WTC11 (cell line): ENCODE measurements at regions not wholly inside any gene's neighbourhood (a gene's known extent, or its start where the extent isn't known, plus 50 kb on each side); places are given as distances from the start of the nearest gene placed in this dataset.

Source experiments
- ATAC-seq: fragments of 200-7000 bp; cut with Tn5 transposase; 2 replicates; pipeline ENCODE4 v1.10.0; 2021; ENCODE audit warnings: mild to moderate bottlenecking, moderate library complexity
- CTCF ChIA-PET: fragments of 300-600 bp; sonication (Branson Sonifier 250); formaldehyde crosslinking; loops from one replicate; lab custom pipeline; 2021; ENCODE audit warnings: antibody characterized with exemption; lab: Charles Lee
- POLR2A ChIA-PET: fragments of 350-600 bp; sonication (Branson Sonifier 250); formaldehyde crosslinking; loops from one replicate; lab custom pipeline; 2021; ENCODE audit warnings: antibody characterized with exemption; lab: Charles Lee
- DNase-seq: peaks from one replicate; pipeline ENCODE4 v3.0.0; 2021; ENCODE audit warnings: low spot score
- H3K27ac Mint-ChIP-seq: 2 replicates; pipeline ENCODE4 v1.8.0; 2021; ENCODE audit warnings: mixed read lengths
- H3K27me3 Mint-ChIP-seq: 2 replicates; pipeline ENCODE4 v1.8.0; 2021; ENCODE audit warnings: low read depth, mild to moderate bottlenecking, moderate library complexity, mixed read lengths
- H3K36me3 Mint-ChIP-seq: 2 replicates; pipeline ENCODE4 v1.8.0; 2021; ENCODE audit warnings: mixed read lengths
- H3K4me1 Mint-ChIP-seq: 2 replicates; pipeline ENCODE4 v1.8.0; 2022; ENCODE audit warnings: mixed read lengths
- H3K4me3 Mint-ChIP-seq: 2 replicates; pipeline ENCODE4 v1.8.0; 2021; ENCODE audit warnings: mild to moderate bottlenecking, moderate library complexity, mixed read lengths
- H3K9me3 Mint-ChIP-seq: 2 replicates; pipeline ENCODE4 v1.8.0; 2021; ENCODE audit warnings: mixed read lengths
- ETV6 ChIP-seq: sonication (generic); formaldehyde crosslinking; IDR thresholded peaks from 2 replicates; pipeline ENCODE4 v1.8.1; 2022; ENCODE audit warnings: mild to moderate bottlenecking, missing genetic modification reagents
- FOXJ3 ChIP-seq: sonication (generic); formaldehyde crosslinking; IDR thresholded peaks from 2 replicates; pipeline ENCODE4 v1.9.0; 2021; ENCODE audit warnings: missing genetic modification reagents, mild to moderate bottlenecking, borderline replicate concordance
- FOXP1 ChIP-seq: sonication (generic); formaldehyde crosslinking; IDR thresholded peaks from 2 replicates; pipeline ENCODE4 v1.8.0; 2022; ENCODE audit warnings: missing genetic modification reagents, mild to moderate bottlenecking, moderate library complexity, borderline replicate concordance
- KAT7 ChIP-seq: sonication (generic); formaldehyde crosslinking; IDR thresholded peaks from 2 replicates; pipeline ENCODE4 v1.8.1; 2023; ENCODE audit warnings: missing genetic modification reagents, mild to moderate bottlenecking, borderline replicate concordance
- MXD4 ChIP-seq: fragments of 250-450 bp; sonication (Bioruptor Pico); IDR thresholded peaks from 2 replicates; pipeline ENCODE4 v1.8.0; 2021; ENCODE audit warnings: mild to moderate bottlenecking, moderate library complexity, borderline replicate concordance
- NFATC4 ChIP-seq: fragments of 250-450 bp; sonication (Bioruptor Pico); IDR thresholded peaks from 2 replicates; pipeline ENCODE4 v1.9.0; 2021; ENCODE audit warnings: mild to moderate bottlenecking
- NFYB ChIP-seq: sonication (generic); formaldehyde crosslinking; conservative IDR thresholded peaks from 2 replicates; pipeline ENCODE4 v1.8.0; 2022; ENCODE audit warnings: low read depth, missing genetic modification reagents
- PRRX2 ChIP-seq: fragments of 250-450 bp; sonication (Bioruptor Pico); IDR thresholded peaks from 2 replicates; pipeline ENCODE4 v1.8.0; 2021; ENCODE audit warnings: mild to moderate bottlenecking
- RELA ChIP-seq: sonication (generic); formaldehyde crosslinking; IDR thresholded peaks from 2 replicates; pipeline ENCODE4 v1.8.1; 2022; ENCODE audit warnings: missing genetic modification reagents, mild to moderate bottlenecking, borderline replicate concordance
- SMAD3 ChIP-seq: sonication (generic); formaldehyde crosslinking; IDR thresholded peaks from 2 replicates; pipeline ENCODE4 v1.8.0; 2022; ENCODE audit warnings: missing genetic modification reagents, mild to moderate bottlenecking, borderline replicate concordance
- SP1 ChIP-seq: sonication (generic); formaldehyde crosslinking; conservative IDR thresholded peaks from 2 replicates; pipeline ENCODE4 v1.8.1; 2022; ENCODE audit warnings: missing genetic modification reagents
- ZBTB21 ChIP-seq: sonication (generic); formaldehyde crosslinking; IDR thresholded peaks from 2 replicates; pipeline ENCODE4 v1.8.1; 2023; ENCODE audit warnings: mild to moderate bottlenecking, missing genetic modification reagents, borderline replicate concordance
- ZNF232 ChIP-seq: sonication (generic); formaldehyde crosslinking; IDR thresholded peaks from 2 replicates; pipeline ENCODE4 v1.8.0; 2022; ENCODE audit warnings: mild to moderate bottlenecking, missing genetic modification reagents
- ZNF396 ChIP-seq: fragments of 250-450 bp; sonication (Bioruptor Pico); IDR thresholded peaks from 2 replicates; pipeline ENCODE4 v1.8.0; 2021; ENCODE audit warnings: mild to moderate bottlenecking, moderate library complexity, borderline replicate concordance
- ZNF671 ChIP-seq: fragments of 250-450 bp; sonication (Bioruptor Pico); IDR thresholded peaks from 2 replicates; pipeline ENCODE4 v1.8.0; 2021; ENCODE audit warnings: mild to moderate bottlenecking
- TF ChIP-seq, protein P1 (sequence below): fragments of 250-450 bp; sonication (Bioruptor Pico); IDR thresholded peaks from 2 replicates; pipeline ENCODE4 v2.1.2; 2022; ENCODE audit warnings: mild to moderate bottlenecking, moderate library complexity
- TF ChIP-seq, protein P2 (sequence below): fragments of 250-450 bp; sonication (Bioruptor Pico); IDR thresholded peaks from 2 replicates; pipeline ENCODE4 v1.9.0; 2021; ENCODE audit warnings: mild to moderate bottlenecking, borderline replicate concordance
- TF ChIP-seq, protein P3 (sequence below): sonication (generic); formaldehyde crosslinking; IDR thresholded peaks from 2 replicates; pipeline ENCODE4 v1.8.1; 2022; ENCODE audit warnings: missing genetic modification reagents, borderline replicate concordance
- TF ChIP-seq, protein P4 (sequence below): sonication (generic); formaldehyde crosslinking; IDR thresholded peaks from 2 replicates; pipeline ENCODE4 v1.8.1; 2022; ENCODE audit warnings: low read depth, missing genetic modification reagents, borderline replicate concordance
- TF ChIP-seq, protein P5 (sequence below): sonication (generic); formaldehyde crosslinking; IDR thresholded peaks from 2 replicates; pipeline ENCODE4 v1.8.0; 2022; ENCODE audit warnings: missing genetic modification reagents

DNA sequence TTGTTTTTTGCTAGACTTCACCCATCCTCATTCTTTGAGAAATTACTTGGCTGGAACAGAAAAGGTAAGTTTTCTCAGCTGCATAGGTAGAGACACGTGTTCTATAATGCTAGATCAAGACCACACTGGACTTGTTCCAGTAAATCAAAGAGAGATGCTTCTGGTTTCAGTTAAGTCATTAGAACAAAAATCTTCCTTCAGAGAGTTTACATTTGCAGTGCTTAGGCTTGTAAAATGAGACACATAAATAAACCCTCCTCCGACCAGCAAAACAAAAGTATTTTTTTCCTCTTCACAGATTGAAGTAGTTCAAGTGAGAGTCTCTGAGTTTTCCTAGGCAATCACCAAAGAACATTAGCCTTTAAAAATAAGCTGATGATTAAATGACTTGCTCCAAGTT, 87.3 kb upstream of the PROK2 start:
- peaks cover 13% of the 10 kb centered on the region for H3K9me3 Mint-ChIP-seq
- TF ChIP-seq ETV6 (CRISPR knock-in tag) (no peak), SP1 (no peak), FOXJ3 (CRISPR knock-in tag) (no peak), NFATC4 (CRISPR knock-in tag) (no peak), ZNF232 (CRISPR knock-in tag) (no peak)
- TF ChIP-seq, protein P1, sequence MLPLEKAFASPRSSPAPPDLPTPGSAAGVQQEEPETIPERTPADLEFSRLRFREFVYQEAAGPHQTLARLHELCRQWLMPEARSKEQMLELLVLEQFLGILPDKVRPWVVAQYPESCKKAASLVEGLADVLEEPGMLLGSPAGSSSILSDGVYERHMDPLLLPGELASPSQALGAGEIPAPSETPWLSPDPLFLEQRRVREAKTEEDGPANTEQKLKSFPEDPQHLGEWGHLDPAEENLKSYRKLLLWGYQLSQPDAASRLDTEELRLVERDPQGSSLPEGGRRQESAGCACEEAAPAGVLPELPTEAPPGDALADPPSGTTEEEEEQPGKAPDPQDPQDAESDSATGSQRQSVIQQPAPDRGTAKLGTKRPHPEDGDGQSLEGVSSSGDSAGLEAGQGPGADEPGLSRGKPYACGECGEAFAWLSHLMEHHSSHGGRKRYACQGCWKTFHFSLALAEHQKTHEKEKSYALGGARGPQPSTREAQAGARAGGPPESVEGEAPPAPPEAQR (CRISPR knock-in tag), result no peak
- ChIA-PET CTCF (interaction anchor here (0.9 to 1.6 kb wide), 3 partner anchors 54 to 72 kb away, joined by 3 read pairs; no protein-coding TSS in a partner anchor), POLR2A (interaction anchor here (0.7 kb wide), 1 partner anchor 102 kb away, joined by 3 read pairs; no protein-coding TSS in a partner anchor)
- peak overlapping the region; percentile 69; the same call in 1 of the 2 replicates for H3K27ac Mint-ChIP-seq
- no peak overlapping the region for H3K4me3 Mint-ChIP-seq
- DNase-seq, result no peak
- H3K4me1 Mint-ChIP-seq, result peaks cover 46% of the 10 kb centered on the region
- no peak for ATAC-seq
- no peaks in the 10 kb centered on the region; the same call in 1 of the 2 replicates for H3K27me3 Mint-ChIP-seq
- H3K36me3 Mint-ChIP-seq, result no peaks in the 10 kb centered on the region

DNA sequence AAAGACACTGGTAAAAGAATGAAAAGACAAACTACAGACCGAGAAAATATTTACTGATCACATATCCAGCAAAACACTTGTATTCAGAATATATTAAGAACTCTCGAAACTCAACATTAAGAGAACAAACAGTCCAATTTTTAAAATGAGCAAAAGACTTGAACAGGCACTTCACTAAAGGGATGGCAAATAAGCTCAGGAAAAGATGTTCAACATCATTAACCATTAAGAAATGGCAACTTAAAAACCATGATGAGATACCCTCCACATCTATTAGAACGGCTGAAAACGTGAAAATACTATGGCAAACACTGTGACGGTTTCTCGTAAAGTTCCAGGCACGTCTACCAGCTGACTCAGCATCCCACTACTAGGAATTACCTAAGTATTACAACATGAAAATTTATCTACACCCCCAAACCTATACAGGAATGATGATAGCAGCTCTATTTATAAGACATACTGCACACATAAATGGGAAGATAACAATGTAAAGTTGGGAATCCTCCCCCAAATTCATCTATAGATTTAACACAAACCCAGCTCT, 86.1 kb upstream of the PROK2 start:
- Mint-ChIP-seq H3K4me1 (peaks cover 35% of the 10 kb centered on the region), H3K9me3 (peaks cover 13% of the 10 kb centered on the region), H3K27me3 (no peaks in the 10 kb centered on the region; the same call in 1 of the 2 replicates), H3K27ac (no peak overlapping the region), H3K4me3 (no peak overlapping the region), H3K36me3 (no peaks in the 10 kb centered on the region)
- TF ChIP-seq ZBTB21 (CRISPR knock-in tag) (no peak), ZNF396 (CRISPR knock-in tag) (no peak)
- ChIA-PET POLR2A (no interaction called here), CTCF (no interaction called here)
- DNase-seq, result no peak
- no peak for ATAC-seq

DNA sequence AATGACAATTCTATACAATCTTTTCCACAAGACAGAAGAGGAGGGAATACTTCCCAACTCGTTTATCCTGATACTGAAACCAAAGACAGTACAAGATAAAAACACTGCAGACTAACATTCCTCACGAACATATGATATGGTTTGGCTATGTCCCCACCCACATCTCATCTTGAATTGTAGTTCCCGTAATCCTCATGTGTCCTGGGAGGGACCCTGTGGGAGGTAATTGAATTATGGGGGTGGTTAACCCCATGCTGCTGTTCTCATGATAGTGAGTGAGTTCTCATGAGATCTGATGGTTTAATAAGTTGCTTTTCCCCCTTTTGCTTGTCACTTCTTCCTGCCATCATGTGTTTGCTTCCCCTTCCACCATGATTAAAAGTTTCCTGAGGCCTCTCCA, 83.9 kb upstream of the PROK2 start:
- ATAC-seq (no peak), DNase-seq (no peak)
- H3K27ac Mint-ChIP-seq, result no peak overlapping the region
- no peak overlapping the region for H3K4me3 Mint-ChIP-seq
- H3K27me3 Mint-ChIP-seq, result no peaks in the 10 kb centered on the region; the same call in 1 of the 2 replicates
- H3K36me3 Mint-ChIP-seq, result no peaks in the 10 kb centered on the region
- peaks cover 32% of the 10 kb centered on the region for H3K4me1 Mint-ChIP-seq
- ChIA-PET POLR2A (no interaction called here), CTCF (no interaction called here)
- peaks cover 13% of the 10 kb centered on the region for H3K9me3 Mint-ChIP-seq
- TF ChIP-seq SMAD3 (CRISPR knock-in tag) (no peak), ZNF232 (CRISPR knock-in tag) (no peak), NFYB (CRISPR knock-in tag) (no peak), ZNF671 (CRISPR knock-in tag) (no peak), KAT7 (CRISPR knock-in tag) (no peak), RELA (no peak), MXD4 (CRISPR knock-in tag) (no peak), FOXP1 (CRISPR knock-in tag) (no peak), PRRX2 (CRISPR knock-in tag) (no peak), NFATC4 (CRISPR knock-in tag) (no peak)
- TF ChIP-seq, protein P2, sequence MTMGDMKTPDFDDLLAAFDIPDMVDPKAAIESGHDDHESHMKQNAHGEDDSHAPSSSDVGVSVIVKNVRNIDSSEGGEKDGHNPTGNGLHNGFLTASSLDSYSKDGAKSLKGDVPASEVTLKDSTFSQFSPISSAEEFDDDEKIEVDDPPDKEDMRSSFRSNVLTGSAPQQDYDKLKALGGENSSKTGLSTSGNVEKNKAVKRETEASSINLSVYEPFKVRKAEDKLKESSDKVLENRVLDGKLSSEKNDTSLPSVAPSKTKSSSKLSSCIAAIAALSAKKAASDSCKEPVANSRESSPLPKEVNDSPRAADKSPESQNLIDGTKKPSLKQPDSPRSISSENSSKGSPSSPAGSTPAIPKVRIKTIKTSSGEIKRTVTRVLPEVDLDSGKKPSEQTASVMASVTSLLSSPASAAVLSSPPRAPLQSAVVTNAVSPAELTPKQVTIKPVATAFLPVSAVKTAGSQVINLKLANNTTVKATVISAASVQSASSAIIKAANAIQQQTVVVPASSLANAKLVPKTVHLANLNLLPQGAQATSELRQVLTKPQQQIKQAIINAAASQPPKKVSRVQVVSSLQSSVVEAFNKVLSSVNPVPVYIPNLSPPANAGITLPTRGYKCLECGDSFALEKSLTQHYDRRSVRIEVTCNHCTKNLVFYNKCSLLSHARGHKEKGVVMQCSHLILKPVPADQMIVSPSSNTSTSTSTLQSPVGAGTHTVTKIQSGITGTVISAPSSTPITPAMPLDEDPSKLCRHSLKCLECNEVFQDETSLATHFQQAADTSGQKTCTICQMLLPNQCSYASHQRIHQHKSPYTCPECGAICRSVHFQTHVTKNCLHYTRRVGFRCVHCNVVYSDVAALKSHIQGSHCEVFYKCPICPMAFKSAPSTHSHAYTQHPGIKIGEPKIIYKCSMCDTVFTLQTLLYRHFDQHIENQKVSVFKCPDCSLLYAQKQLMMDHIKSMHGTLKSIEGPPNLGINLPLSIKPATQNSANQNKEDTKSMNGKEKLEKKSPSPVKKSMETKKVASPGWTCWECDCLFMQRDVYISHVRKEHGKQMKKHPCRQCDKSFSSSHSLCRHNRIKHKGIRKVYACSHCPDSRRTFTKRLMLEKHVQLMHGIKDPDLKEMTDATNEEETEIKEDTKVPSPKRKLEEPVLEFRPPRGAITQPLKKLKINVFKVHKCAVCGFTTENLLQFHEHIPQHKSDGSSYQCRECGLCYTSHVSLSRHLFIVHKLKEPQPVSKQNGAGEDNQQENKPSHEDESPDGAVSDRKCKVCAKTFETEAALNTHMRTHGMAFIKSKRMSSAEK (CRISPR knock-in tag), result no peak
- TF ChIP-seq, protein P3, sequence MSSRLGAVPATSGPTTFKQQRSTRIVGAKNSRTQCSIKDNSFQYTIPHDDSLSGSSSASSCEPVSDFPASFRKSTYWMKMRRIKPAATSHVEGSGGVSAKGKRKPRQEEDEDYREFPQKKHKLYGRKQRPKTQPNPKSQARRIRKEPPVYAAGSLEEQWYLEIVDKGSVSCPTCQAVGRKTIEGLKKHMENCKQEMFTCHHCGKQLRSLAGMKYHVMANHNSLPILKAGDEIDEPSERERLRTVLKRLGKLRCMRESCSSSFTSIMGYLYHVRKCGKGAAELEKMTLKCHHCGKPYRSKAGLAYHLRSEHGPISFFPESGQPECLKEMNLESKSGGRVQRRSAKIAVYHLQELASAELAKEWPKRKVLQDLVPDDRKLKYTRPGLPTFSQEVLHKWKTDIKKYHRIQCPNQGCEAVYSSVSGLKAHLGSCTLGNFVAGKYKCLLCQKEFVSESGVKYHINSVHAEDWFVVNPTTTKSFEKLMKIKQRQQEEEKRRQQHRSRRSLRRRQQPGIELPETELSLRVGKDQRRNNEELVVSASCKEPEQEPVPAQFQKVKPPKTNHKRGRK, result no peak
- TF ChIP-seq, protein P4, sequence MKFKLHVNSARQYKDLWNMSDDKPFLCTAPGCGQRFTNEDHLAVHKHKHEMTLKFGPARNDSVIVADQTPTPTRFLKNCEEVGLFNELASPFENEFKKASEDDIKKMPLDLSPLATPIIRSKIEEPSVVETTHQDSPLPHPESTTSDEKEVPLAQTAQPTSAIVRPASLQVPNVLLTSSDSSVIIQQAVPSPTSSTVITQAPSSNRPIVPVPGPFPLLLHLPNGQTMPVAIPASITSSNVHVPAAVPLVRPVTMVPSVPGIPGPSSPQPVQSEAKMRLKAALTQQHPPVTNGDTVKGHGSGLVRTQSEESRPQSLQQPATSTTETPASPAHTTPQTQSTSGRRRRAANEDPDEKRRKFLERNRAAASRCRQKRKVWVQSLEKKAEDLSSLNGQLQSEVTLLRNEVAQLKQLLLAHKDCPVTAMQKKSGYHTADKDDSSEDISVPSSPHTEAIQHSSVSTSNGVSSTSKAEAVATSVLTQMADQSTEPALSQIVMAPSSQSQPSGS (CRISPR knock-in tag), result no peak
- TF ChIP-seq, protein P5, sequence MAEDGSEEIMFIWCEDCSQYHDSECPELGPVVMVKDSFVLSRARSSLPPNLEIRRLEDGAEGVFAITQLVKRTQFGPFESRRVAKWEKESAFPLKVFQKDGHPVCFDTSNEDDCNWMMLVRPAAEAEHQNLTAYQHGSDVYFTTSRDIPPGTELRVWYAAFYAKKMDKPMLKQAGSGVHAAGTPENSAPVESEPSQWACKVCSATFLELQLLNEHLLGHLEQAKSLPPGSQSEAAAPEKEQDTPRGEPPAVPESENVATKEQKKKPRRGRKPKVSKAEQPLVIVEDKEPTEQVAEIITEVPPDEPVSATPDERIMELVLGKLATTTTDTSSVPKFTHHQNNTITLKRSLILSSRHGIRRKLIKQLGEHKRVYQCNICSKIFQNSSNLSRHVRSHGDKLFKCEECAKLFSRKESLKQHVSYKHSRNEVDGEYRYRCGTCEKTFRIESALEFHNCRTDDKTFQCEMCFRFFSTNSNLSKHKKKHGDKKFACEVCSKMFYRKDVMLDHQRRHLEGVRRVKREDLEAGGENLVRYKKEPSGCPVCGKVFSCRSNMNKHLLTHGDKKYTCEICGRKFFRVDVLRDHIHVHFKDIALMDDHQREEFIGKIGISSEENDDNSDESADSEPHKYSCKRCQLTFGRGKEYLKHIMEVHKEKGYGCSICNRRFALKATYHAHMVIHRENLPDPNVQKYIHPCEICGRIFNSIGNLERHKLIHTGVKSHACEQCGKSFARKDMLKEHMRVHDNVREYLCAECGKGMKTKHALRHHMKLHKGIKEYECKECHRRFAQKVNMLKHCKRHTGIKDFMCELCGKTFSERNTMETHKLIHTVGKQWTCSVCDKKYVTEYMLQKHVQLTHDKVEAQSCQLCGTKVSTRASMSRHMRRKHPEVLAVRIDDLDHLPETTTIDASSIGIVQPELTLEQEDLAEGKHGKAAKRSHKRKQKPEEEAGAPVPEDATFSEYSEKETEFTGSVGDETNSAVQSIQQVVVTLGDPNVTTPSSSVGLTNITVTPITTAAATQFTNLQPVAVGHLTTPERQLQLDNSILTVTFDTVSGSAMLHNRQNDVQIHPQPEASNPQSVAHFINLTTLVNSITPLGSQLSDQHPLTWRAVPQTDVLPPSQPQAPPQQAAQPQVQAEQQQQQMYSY, result no peak
